Stomach (tissue), 8 donors: ENCODE measurements at regions not wholly inside any gene's neighbourhood (a gene's known extent, or its start where the extent isn't known, plus 50 kb on each side); places are given as distances from the start of the nearest gene placed in this dataset.
A peak's percentile ranks its signal among the peaks of the same experiment; 100 is the strongest.
"Not testable (repeated sequence)": the region's sequence is repeated elsewhere in the genome, so short reads cannot be mapped to it uniquely, and the experiment has no call there.

Experiments
- DNase-seq, 2 donors: peaks; one replicate each; pipeline versions ENCODE4 v3.0.0 to v3.0.0-alpha.2; 2013 to 2019
- H3K27ac ChIP-seq, 5 donors: fragments of 200-600 bp in 4 of 5; sonication (generic) in 4 of 5; one replicate each; pipeline ENCODE4 v1.5.1; 2013 to 2019; ENCODE audit warnings: mild to moderate bottlenecking in 1 of 5, moderate library complexity in 1 of 5
- H3K27me3 ChIP-seq, 3 donors: fragments of 200-600 bp; sonication (generic); one replicate each; pipeline ENCODE4 v1.5.1; 2017 to 2019; ENCODE audit warnings: mixed run types in 1 of 3
- H3K36me3 ChIP-seq, 4 donors: fragments of 200-600 bp; sonication (generic); 1 replicate in 3 of 4; 2 replicates in 1 of 4; pipeline ENCODE4 v1.5.1; 2016 to 2019
- H3K4me1 ChIP-seq, 4 donors: fragments of 200-600 bp; sonication (generic); one replicate each; pipeline ENCODE4 v1.5.1; 2016 to 2019
- H3K4me3 ChIP-seq, 4 donors: fragments of 200-600 bp; sonication (generic) in 3 of 4; one replicate each; pipeline ENCODE4 v1.5.1; 2016 to 2019; ENCODE audit warnings: mild to moderate bottlenecking in 1 of 4
- H3K9me3 ChIP-seq, 4 donors: fragments of 200-600 bp; sonication (generic); one replicate each; pipeline ENCODE4 v1.5.1; 2016 to 2019
- CTCF ChIP-seq, 7 experiments: fragments of 450-650 bp in 4 of 7; fragments of 200-600 bp in 3 of 7; sonication (generic) in 3 of 7; IDR thresholded peaks; one replicate each; pipeline ENCODE4 v1.5.1; 2016 to 2019; ENCODE audit warnings: antibody characterized with exemption in 7 of 7, control low read depth in 2 of 7, mild to moderate bottlenecking in 1 of 7
- EP300 ChIP-seq: sonication (generic); formaldehyde crosslinking; IDR thresholded peaks from one replicate; pipeline ENCODE4 v1.6.1; 2017; ENCODE audit warnings: antibody characterized with exemption
- POLR2A ChIP-seq, 4 donors: fragments of 450-650 bp; IDR thresholded peaks; one replicate each; pipeline ENCODE4 v1.6.1; 2016; ENCODE audit warnings: antibody characterized with exemption in 4 of 4, control low read depth in 2 of 4, mild to moderate bottlenecking in 1 of 4, moderate library complexity in 1 of 4
- POLR2AphosphoS5 ChIP-seq, 3 donors: sonication (generic); formaldehyde crosslinking; IDR thresholded peaks; one replicate each; pipeline ENCODE4 v1.6.1; 2016; ENCODE audit warnings: antibody characterized with exemption in 3 of 3
- WGBS, 5 donors: extraction: QIAGEN DNeasy Blood & Tissue Kit in 3 of 5; methylation state at CpG; one replicate each; pipeline versions ENCODE4 v1.1.5 to v1.1.7; 2013 to 2018; 5-methylcytosine and 5-hydroxymethylcytosine counted together
- intact Hi-C: fragments of 100-400 bp; cut with DNase I; formaldehyde crosslinking; loops from one replicate; pipeline ENCODE4 v1.15.1; 2023; ENCODE audit warnings: low total_unique reads
- donor health status: healthy with polysubstance abuse.
- donor health status: Bipolar disorder and iron deficiency.
- donor health status: healthy.

- Histone ChIP-seq H3K36me3 (no peaks in the 10 kb centered on the region), H3K4me3 (no peak overlapping the region), H3K27me3 (no peaks in the 10 kb centered on the region), H3K4me1 (peaks cover 19 to 74% (median 34%) of the 10 kb centered on the region in 4 donors), H3K9me3 (no peaks in the 10 kb centered on the region), H3K27ac (peak overlapping the region; percentile 74 to 89 (median 79))
- intact Hi-C loops: no loop called here
- no peak for DNase-seq
- 34 to 79% (median 39%) methylated on average over 1 of the region's 1 CpG for WGBS, 5 donors
- no peak for TF ChIP-seq CTCF (IDR thresholded peaks at IDR 0.05)
- no peak for TF ChIP-seq POLR2AphosphoS5 (IDR thresholded peaks at IDR 0.05)
- no peak for TF ChIP-seq EP300
- no peak for TF ChIP-seq POLR2A (IDR thresholded peaks at IDR 0.05)
Measured at GRCh38 chr17:72462407-72462806, 341.6 kb downstream of the SOX9 start.

- no peak for TF ChIP-seq POLR2AphosphoS5 (IDR thresholded peaks at IDR 0.05)
- no peak for TF ChIP-seq CTCF (IDR thresholded peaks at IDR 0.05)
- TF ChIP-seq POLR2A (IDR thresholded peaks at IDR 0.05): no peak
- no peak for TF ChIP-seq EP300
- H3K36me3 ChIP-seq: no peaks in the 10 kb centered on the region
- H3K4me3 ChIP-seq: no peak overlapping the region
- DNase-seq: no peak
- peaks cover 23 to 78% (median 38%) of the 10 kb centered on the region in 4 donors for H3K4me1 ChIP-seq
- 80 to 92% (median 87%) methylated on average over 4 of the region's 4 CpGs for WGBS, 5 donors
- no peaks in the 10 kb centered on the region for H3K27me3 ChIP-seq
- peak overlapping the region; percentile 74 to 89 (median 79) for H3K27ac ChIP-seq
- intact Hi-C loops: no loop called here
- no peaks in the 10 kb centered on the region for H3K9me3 ChIP-seq
Measured at GRCh38 chr17:72462814-72463213, 342.0 kb downstream of the SOX9 start.

GRCh38 chr17:72463287-72464102, 342.7 kb downstream of the SOX9 start:
- intact Hi-C loops: no loop called here
- Histone ChIP-seq H3K27me3 (no peaks in the 10 kb centered on the region), H3K27ac (peak overlapping the region; percentile 78 to 89 (median 84)), H3K9me3 (no peaks in the 10 kb centered on the region), H3K4me1 (peaks cover 27 to 85% (median 42%) of the 10 kb centered on the region in 4 donors), H3K4me3 (no peak overlapping the region), H3K36me3 (no peaks in the 10 kb centered on the region)
- TF ChIP-seq CTCF (IDR thresholded peaks at IDR 0.05): peak in 1 of 7 experiments; percentile 17
- peak in 2 of 3 donors; percentile 56 to 63 for TF ChIP-seq POLR2AphosphoS5 (IDR thresholded peaks at IDR 0.05)
- TF ChIP-seq EP300: no peak
- no peak for TF ChIP-seq POLR2A (IDR thresholded peaks at IDR 0.05)
- peak; percentile 59 to 86 for DNase-seq
- WGBS, 5 donors: 33 to 66% (median 44%) methylated on average over 10 of the region's 10 CpGs

GRCh38 chr17:72464221-72464620, 343.4 kb downstream of the SOX9 start:
- H3K9me3 ChIP-seq, H3K4me3 ChIP-seq, intact Hi-C loops, H3K27me3 ChIP-seq, H3K36me3 ChIP-seq, DNase-seq: not testable (repeated sequence)
- WGBS, 5 donors: 92 to 99% (median 97%) methylated on average over 5 of the region's 5 CpGs
- H3K27ac ChIP-seq: peak overlapping the region; percentile 47 to 89 (median 79)
- H3K4me1 ChIP-seq: peaks cover 32 to 89% (median 45%) of the 10 kb centered on the region in 4 donors
